ENCODE measurements at regions not wholly inside any gene's neighbourhood (a gene's known extent, or its start where the extent isn't known, plus 50 kb on each side); places are given as distances from the start of the nearest gene placed in this dataset.
A peak's percentile ranks its signal among the peaks of the same experiment; 100 is the strongest.

DNA sequence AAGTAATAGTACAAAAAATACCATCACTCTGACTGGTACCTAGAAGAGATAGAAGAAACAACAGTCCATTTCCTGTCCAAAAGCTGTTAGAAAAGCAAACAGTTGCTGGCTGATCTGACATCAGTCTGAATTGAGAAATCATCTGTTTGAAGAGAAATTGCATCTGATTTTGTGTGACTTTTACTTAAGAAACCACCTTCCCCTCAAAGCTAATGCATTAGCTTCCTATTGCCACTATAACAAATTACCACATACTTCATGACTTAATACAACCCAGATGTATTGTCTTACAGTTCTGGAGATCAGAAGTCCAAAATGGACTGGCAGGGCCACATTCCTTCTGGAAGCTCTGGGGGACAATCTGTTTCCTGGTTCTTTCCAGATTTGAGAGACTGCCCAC is 385.9 kb upstream of the TLE4 start:
- no peak for DNase-seq

DNA sequence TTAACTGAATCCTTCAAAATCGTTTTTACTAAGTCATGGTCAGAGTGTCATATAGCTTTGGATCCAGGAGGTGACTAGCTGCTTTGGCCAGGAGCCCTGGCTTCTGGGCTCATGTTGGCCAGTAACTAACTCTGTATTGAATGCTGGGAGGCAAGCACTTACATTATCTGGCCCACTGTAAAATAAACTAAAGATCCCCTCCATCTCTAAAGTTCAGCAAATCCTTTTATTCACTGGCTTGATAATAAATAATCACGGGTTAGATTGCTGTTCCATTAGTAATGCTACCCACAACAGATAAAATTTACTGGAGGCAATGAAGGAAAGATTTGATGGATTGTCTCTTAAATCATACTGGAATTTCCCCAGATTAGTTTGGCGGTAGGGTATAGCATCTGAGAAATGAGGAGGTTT is 382.2 kb upstream of the TLE4 start:
- no peak for DNase-seq

GRCh38 chr9:79193001-79193400 is 378.8 kb upstream of the TLE4 start:
- no peak for DNase-seq

- no peak for DNase-seq
Observed at GRCh38 chr9:79193501-79194223, 378.1 kb upstream of the TLE4 start.

DNA sequence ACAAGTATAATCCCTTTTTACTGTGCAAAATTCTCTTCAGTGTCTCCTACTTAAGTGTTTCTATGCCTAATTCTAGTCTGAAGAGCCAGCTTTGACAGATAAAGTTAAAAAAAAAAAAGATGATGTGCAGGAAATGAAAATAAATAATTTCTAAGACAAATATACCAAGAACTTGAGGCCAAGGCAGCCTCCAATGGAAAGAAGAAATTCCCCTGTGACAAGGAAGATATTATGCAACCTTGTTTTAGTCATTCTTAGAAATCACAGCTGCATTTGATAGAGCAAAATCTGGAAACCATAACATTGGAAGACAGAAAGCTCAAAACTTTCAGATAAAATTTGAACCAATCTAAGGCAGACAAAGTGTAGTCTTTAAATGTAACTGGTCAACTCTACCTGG is 375.9 kb upstream of the TLE4 start:
- peak; percentile 7 for DNase-seq

DNA sequence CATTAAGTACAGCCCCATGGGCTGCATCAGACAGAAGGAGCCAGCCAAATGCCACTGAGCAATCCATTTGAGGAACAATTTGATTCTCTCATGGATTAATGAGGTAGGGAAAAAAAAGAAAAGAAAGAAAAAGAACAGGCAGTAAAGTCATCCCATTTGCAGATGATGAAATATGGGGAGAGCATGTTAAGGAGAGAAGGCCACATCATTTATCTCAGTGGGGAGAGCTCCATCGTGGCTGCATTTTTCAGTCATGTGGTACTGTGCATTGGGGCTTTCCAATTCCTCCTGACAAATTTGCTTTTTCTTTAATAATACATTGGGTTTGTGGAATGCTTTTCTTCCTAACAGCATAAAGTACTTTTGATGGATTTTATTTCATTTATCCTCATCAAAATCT is 375.2 kb upstream of the TLE4 start:
- no peak for DNase-seq

GRCh38 chr9:79200336-79200735 is 371.4 kb upstream of the TLE4 start:
- DNase-seq, result no peak

DNA sequence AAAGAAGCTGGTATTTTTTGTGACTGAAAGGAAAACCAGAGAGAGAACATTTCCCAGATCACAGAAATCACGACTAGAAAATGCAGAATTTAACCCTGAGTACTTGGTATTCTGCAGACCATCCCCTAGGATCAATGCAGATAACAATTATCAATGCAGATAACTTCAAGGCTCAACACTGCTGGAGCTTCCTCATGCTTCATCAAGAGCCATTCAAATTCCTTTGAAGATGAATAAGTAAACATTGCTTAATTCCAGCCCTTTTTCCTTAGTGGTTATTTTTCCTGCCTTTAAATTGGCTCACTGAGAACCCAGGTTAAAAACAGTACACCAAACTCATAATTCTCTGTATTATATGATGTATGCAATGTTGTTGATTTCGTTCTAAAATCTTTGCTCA is 370.1 kb upstream of the TLE4 start:
- no peak for DNase-seq

DNA sequence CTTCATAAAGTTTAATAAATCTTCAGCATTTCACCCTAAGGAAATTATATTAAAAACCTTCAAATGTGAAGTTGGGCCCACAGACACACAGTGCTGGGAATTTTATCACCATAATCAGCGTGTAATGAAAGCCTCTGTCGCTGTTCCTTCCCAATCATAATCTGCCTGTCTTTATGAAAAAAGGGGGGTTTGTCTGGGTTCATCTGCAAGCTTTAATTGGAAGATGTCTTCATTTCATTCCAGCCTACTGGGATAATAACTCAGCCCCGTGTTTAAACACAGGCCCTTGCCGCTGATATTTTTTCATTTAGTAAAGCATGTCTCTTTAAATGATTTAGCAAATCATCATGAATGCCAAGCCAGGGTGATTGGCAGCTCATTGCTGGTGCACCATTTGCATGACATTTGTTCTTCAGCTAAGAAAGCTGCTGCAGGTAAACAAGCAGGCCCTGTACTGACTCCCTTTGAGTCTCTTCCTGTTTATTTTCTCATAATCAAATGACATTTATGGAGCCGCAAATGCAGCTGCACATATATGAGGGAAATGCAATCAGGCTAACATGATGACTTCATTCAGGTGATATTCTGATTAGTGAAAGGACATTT is 362.9 kb upstream of the TLE4 start:
- DNase-seq, result no peak

DNA sequence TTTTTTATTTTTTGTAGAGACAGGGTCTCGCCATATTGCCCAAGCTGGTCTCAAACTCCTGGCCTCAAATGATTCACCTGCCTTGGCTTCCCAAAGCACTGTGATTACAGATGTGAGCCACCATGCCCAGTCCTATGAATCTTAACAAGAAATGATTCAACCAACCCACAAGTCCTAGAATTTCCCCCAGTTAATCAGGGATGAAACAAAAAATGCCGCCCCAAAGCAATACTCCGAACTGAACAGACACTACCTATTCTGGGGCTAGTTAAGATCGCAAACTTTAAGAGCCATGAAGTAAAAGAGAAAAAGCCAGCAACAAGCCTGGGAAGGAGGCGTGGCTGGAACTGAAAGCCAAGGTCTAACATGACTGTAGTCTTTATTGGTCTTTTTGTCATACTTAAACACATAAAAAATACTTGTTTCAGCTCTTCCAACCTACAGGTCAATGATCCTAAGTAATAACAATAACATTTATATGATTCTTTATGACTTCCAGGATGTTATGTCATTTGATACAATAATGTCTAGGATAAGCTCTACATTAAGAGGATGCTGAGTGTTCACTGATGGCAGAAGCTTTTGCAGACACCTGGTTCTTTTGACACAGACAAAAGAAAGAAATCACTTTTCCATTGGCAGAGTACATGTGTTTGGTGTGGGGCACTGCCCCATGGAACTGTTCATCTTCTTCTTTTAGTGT is 361.1 kb upstream of the TLE4 start:
- no peak for DNase-seq

DNA sequence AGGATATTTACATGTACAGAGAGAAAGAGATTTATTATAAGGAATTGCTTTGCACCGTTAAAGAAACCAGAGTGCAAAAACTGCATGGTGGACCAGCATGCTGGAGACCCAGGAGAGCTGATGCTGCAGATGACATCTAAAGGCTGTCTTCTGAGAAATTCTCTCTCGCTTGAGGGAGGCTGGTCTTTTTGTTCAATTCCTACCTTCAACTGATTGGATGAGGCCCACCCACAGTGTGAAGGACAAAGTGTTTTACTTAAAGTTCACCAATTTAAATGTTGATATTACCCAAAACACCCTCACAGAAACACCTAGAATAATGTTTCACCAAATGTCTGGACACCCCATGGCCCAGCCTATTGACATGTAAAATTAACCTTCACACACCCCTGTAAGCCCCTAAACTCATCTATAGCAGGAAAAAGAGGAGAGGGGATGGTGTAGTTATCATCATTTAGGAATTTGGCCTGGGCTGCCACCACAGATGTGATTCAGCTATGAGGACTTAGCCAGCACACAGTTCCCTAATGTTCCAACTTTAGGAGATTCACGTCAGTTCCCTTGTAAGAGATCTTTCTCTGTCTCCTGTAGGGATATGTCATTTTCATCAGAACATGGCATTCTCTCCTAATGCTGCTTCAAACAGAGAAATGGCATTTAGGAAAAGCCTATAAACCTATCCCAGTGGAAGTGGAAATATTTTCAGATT is 358.2 kb upstream of the TLE4 start:
- DNase-seq, result no peak

DNA sequence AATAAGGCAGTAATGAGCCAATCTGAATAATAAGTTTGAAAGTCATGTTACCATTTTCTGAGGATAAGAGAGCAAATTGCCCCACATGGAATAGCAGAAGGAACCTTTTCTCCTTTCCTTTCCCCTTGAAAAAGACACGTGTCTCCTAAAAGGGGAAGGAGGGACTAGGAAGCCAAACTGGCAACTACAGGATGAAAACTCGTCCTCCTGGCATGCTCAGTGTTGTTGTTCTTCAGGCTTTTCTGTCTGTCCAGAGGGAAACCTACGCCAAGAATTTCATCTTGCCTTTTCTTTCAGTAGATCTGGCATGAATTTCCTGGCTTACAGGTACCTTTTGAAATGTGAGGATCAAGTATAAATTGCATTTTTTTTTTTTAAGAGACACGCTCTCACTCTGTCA is 355.9 kb upstream of the TLE4 start:
- peak; percentile 10 to 18 for DNase-seq

GRCh38 chr9:79220251-79220650 is 351.5 kb upstream of the TLE4 start:
- DNase-seq, result no peak

GRCh38 chr9:79220666-79221065 is 351.1 kb upstream of the TLE4 start:
- no peak for DNase-seq

- no peak for DNase-seq
Observed at GRCh38 chr9:79221084-79221483, 350.7 kb upstream of the TLE4 start.

DNA sequence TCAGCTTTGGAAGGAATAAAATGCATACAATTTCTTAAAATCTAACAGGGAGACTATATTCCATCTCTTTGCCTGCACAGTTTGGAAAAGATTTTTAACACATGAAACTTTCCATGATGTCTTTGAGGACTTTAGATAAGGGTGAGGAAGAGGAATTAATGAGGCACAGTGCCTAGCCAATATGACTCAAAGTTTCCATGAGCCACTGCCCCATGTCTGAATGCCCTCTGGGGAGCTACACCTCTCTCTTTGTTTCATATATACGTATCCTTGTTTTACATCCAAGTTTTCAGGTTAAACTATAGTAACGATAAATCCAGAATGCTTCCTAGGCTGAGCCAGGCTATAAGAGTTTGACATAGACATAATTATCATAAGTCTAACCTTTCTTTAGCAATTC is 349.3 kb upstream of the TLE4 start:
- no peak for DNase-seq

GRCh38 chr9:79224672-79225433 is 346.9 kb upstream of the TLE4 start:
- no peak for DNase-seq

DNA sequence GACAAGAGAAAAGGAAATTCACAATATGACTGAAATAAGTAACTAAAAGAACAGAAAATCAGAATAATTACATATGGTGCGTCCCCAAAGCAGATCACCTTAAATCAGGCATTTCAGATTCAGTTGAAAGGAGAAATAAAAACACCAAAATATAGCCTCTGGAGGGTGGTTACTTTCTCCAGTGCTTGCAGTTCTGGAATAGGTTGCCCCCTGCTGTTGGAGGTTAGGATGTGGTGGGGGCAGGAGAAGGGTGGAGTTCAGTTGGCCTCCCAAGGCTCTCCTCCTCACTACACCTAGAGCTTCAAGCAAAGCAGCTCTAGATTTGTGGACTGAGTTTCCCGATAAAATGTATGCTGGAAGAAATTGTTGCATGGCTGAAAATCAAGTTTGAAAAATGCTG is 338.2 kb upstream of the TLE4 start:
- no peak for DNase-seq

- DNase-seq, result no peak
Observed at GRCh38 chr9:79236466-79236865, 335.3 kb upstream of the TLE4 start.

DNA sequence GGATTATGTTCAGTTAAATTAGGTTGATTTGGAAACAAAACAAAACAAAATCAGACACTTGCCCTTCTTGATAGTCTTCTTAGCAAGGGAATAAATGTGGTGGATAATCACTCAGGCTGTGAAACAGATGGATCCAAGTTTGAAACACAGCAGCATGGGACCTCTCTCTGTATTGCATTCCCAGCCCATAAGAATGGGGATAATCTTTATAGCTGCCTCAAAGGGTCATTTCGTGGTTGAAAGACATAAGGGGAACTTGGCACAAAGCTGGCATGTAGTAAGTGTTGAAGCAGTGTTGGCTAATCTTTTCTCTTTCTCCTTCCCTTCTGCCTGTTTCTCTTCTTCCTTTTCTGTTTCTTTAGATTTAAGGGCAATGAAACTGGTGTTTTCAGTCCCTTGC is 333.9 kb upstream of the TLE4 start:
- DNase-seq, result no peak

DNA sequence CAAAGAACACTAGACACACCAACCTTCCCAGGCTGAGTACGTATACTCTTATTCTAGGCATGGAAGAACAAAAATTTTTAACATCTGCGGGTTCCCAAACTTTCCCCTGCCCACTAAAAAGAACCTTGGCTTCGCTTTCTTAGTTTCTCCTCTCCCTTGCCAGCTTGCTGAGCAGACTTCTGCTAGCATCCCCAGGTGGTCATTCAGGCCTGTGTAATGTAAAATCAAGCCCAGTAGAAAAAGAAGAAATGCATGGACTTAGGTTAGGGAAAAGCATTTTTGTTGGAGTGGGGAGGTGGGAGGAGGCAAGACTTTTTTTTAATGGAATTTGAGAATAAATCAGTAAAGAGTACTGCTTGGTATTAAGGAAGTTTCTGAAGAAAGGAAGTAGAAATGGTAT is 331.0 kb upstream of the TLE4 start:
- DNase-seq, result no peak

DNA sequence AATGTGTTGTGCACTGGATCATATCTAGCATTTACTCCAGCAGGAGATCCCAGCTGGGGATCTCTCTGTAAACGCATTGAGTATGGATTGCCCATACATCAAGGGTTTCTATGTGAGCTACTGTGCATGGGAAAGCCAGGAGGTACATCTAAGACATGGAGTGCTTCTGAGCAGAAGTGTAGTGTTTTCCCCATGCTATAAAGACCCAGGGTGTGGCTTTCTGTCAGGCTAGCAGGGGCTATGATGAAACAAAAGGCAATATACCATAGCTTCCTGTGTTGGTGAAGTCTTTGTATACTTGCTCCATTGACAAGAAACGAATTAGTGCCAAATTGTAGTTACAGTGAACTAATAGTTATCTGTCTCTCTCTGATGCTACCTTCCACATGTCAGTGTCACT is 329.3 kb upstream of the TLE4 start:
- no peak for DNase-seq

DNA sequence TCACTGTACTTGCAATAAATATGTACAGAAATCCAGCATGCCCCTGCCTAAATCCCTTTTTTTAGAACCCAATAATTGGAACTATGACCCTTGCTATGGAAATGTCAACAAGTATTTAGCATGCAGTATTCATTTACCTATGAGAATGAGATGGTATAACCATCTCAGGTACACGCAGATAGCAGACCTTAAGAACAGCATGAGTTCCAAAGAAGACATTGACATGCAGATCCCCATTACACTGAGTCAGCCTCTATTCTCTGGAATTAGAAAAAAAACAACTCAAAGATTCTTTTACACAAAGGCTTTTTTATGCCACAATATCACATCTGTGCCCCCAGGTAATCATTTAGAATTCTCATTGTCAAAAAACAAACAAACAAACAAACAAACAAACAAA is 325.6 kb upstream of the TLE4 start:
- DNase-seq, result no peak

All from inflammatory macrophage treated with lipopolysaccharide for 1 hour (primary cell).